Peyer's patch (tissue), 4 donors: ENCODE measurements at regions not wholly inside any gene's neighbourhood (a gene's known extent, or its start where the extent isn't known, plus 50 kb on each side); places are given as distances from the start of the nearest gene placed in this dataset.

Source experiments
- POLR2A ChIP-seq, 2 donors: fragments of 450-650 bp; IDR thresholded peaks; one replicate each; pipeline ENCODE4 v1.5.1; 2017; ENCODE audit warnings: antibody characterized with exemption in 2 of 2, mild to moderate bottlenecking in 2 of 2, moderate library complexity in 2 of 2
- TF ChIP-seq, protein P1 (sequence below), 6 experiments: fragments of 450-650 bp in 4 of 6; fragments of 200-600 bp in 2 of 6; sonication (generic) in 1 of 6; IDR thresholded peaks; one replicate each; pipeline ENCODE4 v1.5.1; 2017 to 2019; ENCODE audit warnings: antibody characterized with exemption in 6 of 6, mild to moderate bottlenecking in 3 of 6, moderate library complexity in 1 of 6

- TF ChIP-seq, protein P1, sequence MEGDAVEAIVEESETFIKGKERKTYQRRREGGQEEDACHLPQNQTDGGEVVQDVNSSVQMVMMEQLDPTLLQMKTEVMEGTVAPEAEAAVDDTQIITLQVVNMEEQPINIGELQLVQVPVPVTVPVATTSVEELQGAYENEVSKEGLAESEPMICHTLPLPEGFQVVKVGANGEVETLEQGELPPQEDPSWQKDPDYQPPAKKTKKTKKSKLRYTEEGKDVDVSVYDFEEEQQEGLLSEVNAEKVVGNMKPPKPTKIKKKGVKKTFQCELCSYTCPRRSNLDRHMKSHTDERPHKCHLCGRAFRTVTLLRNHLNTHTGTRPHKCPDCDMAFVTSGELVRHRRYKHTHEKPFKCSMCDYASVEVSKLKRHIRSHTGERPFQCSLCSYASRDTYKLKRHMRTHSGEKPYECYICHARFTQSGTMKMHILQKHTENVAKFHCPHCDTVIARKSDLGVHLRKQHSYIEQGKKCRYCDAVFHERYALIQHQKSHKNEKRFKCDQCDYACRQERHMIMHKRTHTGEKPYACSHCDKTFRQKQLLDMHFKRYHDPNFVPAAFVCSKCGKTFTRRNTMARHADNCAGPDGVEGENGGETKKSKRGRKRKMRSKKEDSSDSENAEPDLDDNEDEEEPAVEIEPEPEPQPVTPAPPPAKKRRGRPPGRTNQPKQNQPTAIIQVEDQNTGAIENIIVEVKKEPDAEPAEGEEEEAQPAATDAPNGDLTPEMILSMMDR (IDR thresholded peaks at IDR 0.05), result no peak
- TF ChIP-seq POLR2A (IDR thresholded peaks at IDR 0.05), result no peak
These were observed 1359.6 kb downstream of the PLA2G4A start for GRCh38 chr1:188188317-188188716.
